ENCODE measurements at regions not wholly inside any gene's neighbourhood (a gene's known extent, or its start where the extent isn't known, plus 50 kb on each side); places are given as distances from the start of the nearest gene placed in this dataset.
A peak's percentile ranks its signal among the peaks of the same experiment; 100 is the strongest.

DNA sequence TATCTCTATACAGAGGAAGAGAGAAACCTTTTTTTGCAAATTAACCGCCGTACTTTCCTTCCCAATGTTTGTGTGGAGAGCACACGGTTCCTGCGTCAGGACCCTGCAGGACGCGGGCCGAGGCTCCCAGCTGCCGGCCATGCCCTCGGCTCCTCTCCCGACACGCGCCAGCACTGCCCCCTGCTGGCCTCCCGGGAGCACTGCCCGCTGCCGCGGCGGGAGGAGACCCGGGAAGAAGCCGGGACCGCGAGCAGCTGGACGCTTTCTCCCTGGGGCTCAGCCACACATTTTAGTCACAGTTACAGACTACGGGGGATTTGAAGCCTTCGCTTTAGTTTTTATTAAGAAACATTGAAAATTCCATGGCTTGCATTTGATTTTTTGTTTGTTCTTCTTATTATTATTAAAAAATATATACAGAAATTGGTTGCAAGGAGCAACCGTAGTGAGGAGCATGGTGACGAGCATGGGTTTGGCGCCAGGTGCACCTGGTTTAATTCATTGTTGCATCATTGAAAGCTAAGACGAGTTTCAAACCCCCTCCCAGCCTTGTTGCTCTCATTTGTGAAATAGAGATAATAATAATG, 401.2 kb downstream of the GALR1 start:
- TF ChIP-seq JUND (IDR thresholded peaks at IDR 0.05; ENCODE audit: low read depth): no peak
- DNase-seq (ENCODE audit: low read depth in 1 of 2, low spot score in 1 of 2): peak in 1 of 2 experiments; percentile 20
- in situ Hi-C loops (cut with HindIII; ENCODE audit: low pct_unique_long_range_greater_than_20kb, low sequenced_read_pairs): no loop called here

- TF ChIP-seq JUND (IDR thresholded peaks at IDR 0.05; ENCODE audit: low read depth): no peak
- in situ Hi-C loops (cut with HindIII; ENCODE audit: low pct_unique_long_range_greater_than_20kb, low sequenced_read_pairs): no loop called here
- DNase-seq (ENCODE audit: low read depth in 1 of 2, low spot score in 1 of 2): no peak
Observed at GRCh38 chr18:77651441-77651840, 401.8 kb downstream of the GALR1 start.

DNA sequence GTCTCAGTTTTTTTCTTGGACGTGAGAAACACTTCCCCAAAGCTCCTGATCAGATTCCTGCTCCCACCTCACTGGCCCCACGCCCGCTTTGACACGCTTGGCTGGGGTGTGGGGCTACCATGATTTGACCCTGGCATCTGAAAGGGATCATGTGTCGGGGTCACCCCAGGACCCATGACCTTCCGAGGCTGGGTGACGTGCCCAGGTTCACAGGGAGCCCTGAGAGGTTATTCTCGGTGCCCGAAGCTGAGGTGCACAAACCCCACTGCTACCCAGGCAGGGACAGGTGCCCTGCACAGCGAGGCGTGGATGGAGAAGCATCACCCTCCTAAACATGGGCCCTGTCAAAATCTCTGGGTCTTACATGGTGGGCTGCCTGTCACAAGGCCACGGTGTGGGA, 404.1 kb downstream of the GALR1 start:
- no peak for DNase-seq (ENCODE audit: low read depth in 1 of 2, low spot score in 1 of 2)
- in situ Hi-C loops (cut with HindIII; ENCODE audit: low pct_unique_long_range_greater_than_20kb, low sequenced_read_pairs): no loop called here
- TF ChIP-seq JUND (IDR thresholded peaks at IDR 0.05; ENCODE audit: low read depth): no peak

DNA sequence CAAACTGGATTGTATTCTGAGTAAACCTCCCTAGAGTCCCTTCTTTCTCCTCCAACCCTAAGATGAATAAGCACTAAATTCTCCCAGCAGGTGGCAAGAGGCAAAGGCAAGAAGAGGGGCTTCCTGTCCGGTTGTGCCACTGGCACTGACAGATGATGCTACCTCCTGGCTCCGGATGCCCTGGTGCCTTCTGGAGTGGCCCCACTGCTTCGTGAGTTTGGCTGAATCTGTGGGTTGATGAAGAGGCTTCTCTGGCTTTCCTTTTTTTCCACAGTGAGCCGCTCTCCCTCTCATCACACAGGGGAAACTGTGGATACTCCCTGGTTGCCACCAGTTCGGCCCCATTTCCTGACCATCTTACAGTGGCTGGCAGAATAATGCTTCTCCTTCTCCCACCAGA, 404.7 kb downstream of the GALR1 start:
- in situ Hi-C loops (cut with HindIII; ENCODE audit: low pct_unique_long_range_greater_than_20kb, low sequenced_read_pairs): no loop called here
- no peak for DNase-seq (ENCODE audit: low read depth in 1 of 2, low spot score in 1 of 2)
- no peak for TF ChIP-seq JUND (IDR thresholded peaks at IDR 0.05; ENCODE audit: low read depth)

- no peak for TF ChIP-seq JUND (IDR thresholded peaks at IDR 0.05; ENCODE audit: low read depth)
- DNase-seq (ENCODE audit: low read depth in 1 of 2, low spot score in 1 of 2): no peak
- in situ Hi-C loops (cut with HindIII; ENCODE audit: low pct_unique_long_range_greater_than_20kb, low sequenced_read_pairs): no loop called here
Observed at GRCh38 chr18:77657651-77658298, 408.1 kb downstream of the GALR1 start.

DNA sequence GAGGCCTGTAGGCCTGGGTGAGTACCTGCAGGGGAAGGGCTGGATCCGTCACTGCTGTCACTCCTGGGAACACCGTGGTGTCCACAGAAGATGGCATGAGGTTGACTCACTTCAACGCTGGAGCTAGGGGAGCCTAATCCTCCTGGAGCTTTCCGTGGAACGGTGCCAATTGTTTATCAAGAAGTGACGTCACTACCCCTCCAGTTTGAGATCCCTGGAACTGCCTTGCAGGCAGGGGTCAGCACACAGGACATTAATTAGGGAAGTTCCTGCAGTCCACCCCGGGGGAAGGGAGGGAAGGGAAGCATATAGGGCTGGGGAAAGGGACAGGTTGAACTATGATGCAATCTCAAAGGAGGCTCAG, 408.6 kb downstream of the GALR1 start:
- no peak for TF ChIP-seq JUND (IDR thresholded peaks at IDR 0.05; ENCODE audit: low read depth)
- DNase-seq (ENCODE audit: low read depth in 1 of 2, low spot score in 1 of 2): no peak
- in situ Hi-C loops (cut with HindIII; ENCODE audit: low pct_unique_long_range_greater_than_20kb, low sequenced_read_pairs): no loop called here

GRCh38 chr18:77658751-77659448, 409.3 kb downstream of the GALR1 start:
- in situ Hi-C loops (cut with HindIII; ENCODE audit: low pct_unique_long_range_greater_than_20kb, low sequenced_read_pairs): no loop called here
- no peak for DNase-seq (ENCODE audit: low read depth in 1 of 2, low spot score in 1 of 2)
- no peak for TF ChIP-seq JUND (IDR thresholded peaks at IDR 0.05; ENCODE audit: low read depth)

- no peak for TF ChIP-seq JUND (IDR thresholded peaks at IDR 0.05; ENCODE audit: low read depth)
- in situ Hi-C loops (cut with HindIII; ENCODE audit: low pct_unique_long_range_greater_than_20kb, low sequenced_read_pairs): no loop called here
Observed at GRCh38 chr18:77666613-77667012, 417.0 kb downstream of the GALR1 start.

GRCh38 chr18:77668219-77668618, 418.6 kb downstream of the GALR1 start:
- DNase-seq (ENCODE audit: low read depth in 1 of 2, low spot score in 1 of 2): no peak
- in situ Hi-C loops (cut with HindIII; ENCODE audit: low pct_unique_long_range_greater_than_20kb, low sequenced_read_pairs): no loop called here
- TF ChIP-seq JUND (IDR thresholded peaks at IDR 0.05; ENCODE audit: low read depth): no peak

More at GRCh38 chr18:77666613-77667012, 417.0 kb downstream of the GALR1 start:
- no peak for DNase-seq (ENCODE audit: low read depth in 1 of 2, low spot score in 1 of 2)

DNA sequence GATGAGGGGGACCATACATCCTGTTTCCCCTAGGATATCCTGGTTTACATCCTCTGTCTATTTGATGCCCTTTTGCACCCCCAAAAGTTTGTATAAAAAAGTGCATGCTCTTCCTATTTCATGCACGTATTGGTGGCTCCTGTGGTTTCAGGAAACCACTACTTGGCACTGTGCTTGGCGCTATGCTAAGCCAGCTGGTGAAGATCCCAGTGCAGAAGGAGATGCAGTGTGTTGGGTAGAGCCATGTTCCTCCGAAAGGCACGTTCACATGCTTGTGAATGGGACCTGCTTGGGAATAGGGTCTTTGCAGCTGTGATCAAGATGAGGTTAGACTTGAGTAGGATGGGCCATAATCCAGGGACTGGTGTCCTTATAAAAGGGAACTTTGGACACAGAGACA, 419.7 kb downstream of the GALR1 start:
- DNase-seq (ENCODE audit: low read depth in 1 of 2, low spot score in 1 of 2): no peak
- TF ChIP-seq JUND (IDR thresholded peaks at IDR 0.05; ENCODE audit: low read depth): no peak
- in situ Hi-C loops (cut with HindIII; ENCODE audit: low pct_unique_long_range_greater_than_20kb, low sequenced_read_pairs): no loop called here

- DNase-seq (ENCODE audit: low read depth in 1 of 2, low spot score in 1 of 2): no peak
- in situ Hi-C loops (cut with HindIII; ENCODE audit: low pct_unique_long_range_greater_than_20kb, low sequenced_read_pairs): no loop called here
- no peak for TF ChIP-seq JUND (IDR thresholded peaks at IDR 0.05; ENCODE audit: low read depth)
Observed at GRCh38 chr18:77671456-77672167, 422.0 kb downstream of the GALR1 start.

- no peak for TF ChIP-seq JUND (IDR thresholded peaks at IDR 0.05; ENCODE audit: low read depth)
- in situ Hi-C loops (cut with HindIII; ENCODE audit: low pct_unique_long_range_greater_than_20kb, low sequenced_read_pairs): no loop called here
- DNase-seq (ENCODE audit: low read depth in 1 of 2, low spot score in 1 of 2): no peak
Observed at GRCh38 chr18:77676910-77677309, 427.3 kb downstream of the GALR1 start.

DNA sequence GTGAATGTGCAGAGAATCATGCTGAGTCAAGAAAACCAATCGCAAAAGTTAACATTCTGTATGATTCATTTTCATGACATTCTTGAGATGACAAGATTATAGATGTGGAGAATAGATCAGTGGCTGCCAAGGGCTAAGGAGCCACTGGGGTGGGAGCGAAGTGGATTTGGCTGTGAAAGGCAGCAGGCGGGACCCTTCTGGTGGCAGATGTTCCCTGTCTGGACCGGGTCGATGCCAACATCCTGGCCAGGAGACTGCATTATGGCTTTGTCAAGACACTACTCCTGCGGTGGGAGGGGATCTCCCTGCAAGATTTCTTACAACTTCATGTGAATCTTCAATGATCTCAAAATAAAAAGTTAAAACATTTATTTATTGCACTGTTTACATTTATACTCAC, 427.9 kb downstream of the GALR1 start:
- no peak for TF ChIP-seq JUND (IDR thresholded peaks at IDR 0.05; ENCODE audit: low read depth)
- in situ Hi-C loops (cut with HindIII; ENCODE audit: low pct_unique_long_range_greater_than_20kb, low sequenced_read_pairs): no loop called here
- no peak for DNase-seq (ENCODE audit: low read depth in 1 of 2, low spot score in 1 of 2)

Measured in T47D (cell line).